Loucy (cell line): ENCODE measurements at regions not wholly inside any gene's neighbourhood (a gene's known extent, or its start where the extent isn't known, plus 50 kb on each side); places are given as distances from the start of the nearest gene placed in this dataset.

ENCODE experiments used
- CTCF ChIP-seq: fragments of 200-600 bp; sonication (generic); conservative IDR thresholded peaks from 2 replicates; pipeline ENCODE4 v1.5.1; 2014; ENCODE audit warnings: mild to moderate bottlenecking, antibody characterized with exemption, low read length
- EZH2phosphoT487 ChIP-seq: fragments of 200-600 bp; IDR thresholded peaks from 2 replicates; pipeline ENCODE4 v1.6.1; 2018; ENCODE audit warnings: antibody characterized with exemption, mild to moderate bottlenecking, moderate library complexity, borderline replicate concordance

- no peak for TF ChIP-seq CTCF
- TF ChIP-seq EZH2phosphoT487 = no peak
These were observed 186.8 kb upstream of the CCDC150 start for GRCh38 chr2:196452758-196453157.
